Left hindlimb (tissue), 1 donor: ENCODE measurements at regions not wholly inside any gene's neighbourhood (a gene's known extent, or its start where the extent isn't known, plus 50 kb on each side); places are given as distances from the start of the nearest gene placed in this dataset.

Experiments used
- DNase-seq: peaks from one replicate; pipeline ENCODE4 v3.0.0-alpha.2; 2018

GRCh38 chr10:94043431-94043990, 49.8 kb downstream of the PLCE1 start:
- no peak for DNase-seq

- DNase-seq: peak; percentile 48
Measured at GRCh38 chr10:94046098-94046497, 52.4 kb downstream of the PLCE1 start.

- no peak for DNase-seq
Measured at GRCh38 chr10:94047293-94047692, 53.6 kb downstream of the PLCE1 start.

GRCh38 chr10:94049911-94050310, 56.2 kb downstream of the PLCE1 start:
- DNase-seq: no peak

GRCh38 chr10:94052281-94052680, 58.5 kb downstream of the PLCE1 start:
- DNase-seq: no peak

- DNase-seq: peak; percentile 73
Measured at GRCh38 chr10:94052866-94053791, 59.4 kb downstream of the PLCE1 start.

- no peak for DNase-seq
Measured at GRCh38 chr10:94059178-94059883, 65.6 kb downstream of the PLCE1 start.

GRCh38 chr10:94061026-94061425, 67.3 kb downstream of the PLCE1 start:
- no peak for DNase-seq

- DNase-seq: no peak
Measured at GRCh38 chr10:94062611-94063010, 68.9 kb downstream of the PLCE1 start.

GRCh38 chr10:94065362-94065761, 71.6 kb downstream of the PLCE1 start:
- no peak for DNase-seq

GRCh38 chr10:94065787-94066186, 72.1 kb downstream of the PLCE1 start:
- no peak for DNase-seq

- peak; percentile 48 for DNase-seq
Measured at GRCh38 chr10:94066411-94066810, 72.7 kb downstream of the PLCE1 start.

GRCh38 chr10:94069884-94070283, 76.2 kb downstream of the PLCE1 start:
- no peak for DNase-seq

- DNase-seq: no peak
Measured at GRCh38 chr10:94074462-94074861, 80.7 kb downstream of the PLCE1 start.

GRCh38 chr10:94075506-94075905, 81.8 kb downstream of the PLCE1 start:
- DNase-seq: no peak

GRCh38 chr10:94076325-94076841, 82.7 kb downstream of the PLCE1 start:
- DNase-seq: peak; percentile 55

GRCh38 chr10:94077042-94077441, 83.3 kb downstream of the PLCE1 start:
- no peak for DNase-seq

- DNase-seq: no peak
Measured at GRCh38 chr10:94080108-94080507, 86.4 kb downstream of the PLCE1 start.

- no peak for DNase-seq
Measured at GRCh38 chr10:94083662-94084265, 90.0 kb downstream of the PLCE1 start.

- no peak for DNase-seq
Measured at GRCh38 chr10:94084344-94084743, 90.6 kb downstream of the PLCE1 start.

- DNase-seq: no peak
Measured at GRCh38 chr10:94085288-94085687, 91.6 kb downstream of the PLCE1 start.

- no peak for DNase-seq
Measured at GRCh38 chr10:94085766-94086437, 92.2 kb downstream of the PLCE1 start.
